ENCODE measurements at regions not wholly inside any gene's neighbourhood (a gene's known extent, or its start where the extent isn't known, plus 50 kb on each side); places are given as distances from the start of the nearest gene placed in this dataset.

- DNase-seq (ENCODE audit: low spot score) (no peak), FAIRE-seq (no peak)
These were observed 50.7 kb upstream of the GHITM start for GRCh38 chr10:84088626-84089025.

- DNase-seq (ENCODE audit: low spot score) (no peak), FAIRE-seq (no peak)
These were observed 50.1 kb upstream of the GHITM start for GRCh38 chr10:84089162-84089561.

Measured in RCC 7860 (cell line).